Keratinocyte (primary cell): ENCODE measurements at regions not wholly inside any gene's neighbourhood (a gene's known extent, or its start where the extent isn't known, plus 50 kb on each side); places are given as distances from the start of the nearest gene placed in this dataset.
"Not testable (repeated sequence)": the region's sequence is repeated elsewhere in the genome, so short reads cannot be mapped to it uniquely, and the experiment has no call there.

Experiments
- DNase-seq: peaks from one replicate; pipeline ENCODE4 v3.0.0-alpha.2; 2011; ENCODE audit warnings: low read depth, missing footprints, low spot score
- FAIRE-seq: peaks from 2 replicates; lab custom pipeline; 2011; peaks lifted over from hg19 to GRCh38; lab: Jason Lieb, UNC
- H2AFZ ChIP-seq: 2 replicates; pipeline ENCODE4 v1.6.0; 2012; ENCODE audit warnings: low read length, control low read depth, inconsistent platforms; ENCODE audit not compliant: control insufficient read depth
- H3K27ac ChIP-seq: 2 replicates; pipeline ENCODE4 v1.5.1; 2011; ENCODE audit warnings: low read length; ENCODE audit not compliant: control insufficient read depth, insufficient read depth
- H3K27me3 ChIP-seq: 3 replicates; pipeline ENCODE4 v1.6.0; 2011; ENCODE audit warnings: low read length; ENCODE audit not compliant: control insufficient read depth, insufficient read depth; ENCODE audit errors: extremely low read depth
- H3K36me3 ChIP-seq, 2 experiments: 2 replicates in 1 of 2; 3 replicates in 1 of 2; pipeline ENCODE4 v1.5.1; 2011; ENCODE audit warnings: low read length in 2 of 2, mild to moderate bottlenecking in 1 of 2; ENCODE audit not compliant: control insufficient read depth in 2 of 2, insufficient read depth in 2 of 2; ENCODE audit errors: extremely low read depth in 1 of 2
- H3K4me1 ChIP-seq: 3 replicates; pipeline ENCODE4 v1.5.1; 2011; ENCODE audit warnings: low read length; ENCODE audit not compliant: control insufficient read depth, insufficient read depth; ENCODE audit errors: extremely low read depth
- H3K4me2 ChIP-seq: 3 replicates; pipeline ENCODE4 v1.6.0; 2011; ENCODE audit warnings: low read depth, low read length; ENCODE audit not compliant: control insufficient read depth, insufficient read depth; ENCODE audit errors: extremely low read depth
- H3K4me3 ChIP-seq, 3 experiments: fragments of 200-600 bp in 1 of 3; sonication (generic) in 1 of 3; 2 replicates in 2 of 3; 3 replicates in 1 of 3; pipeline ENCODE4 v1.5.1; 2011 to 2016; ENCODE audit warnings: low read length in 3 of 3, mild to moderate bottlenecking in 3 of 3, control low read depth in 2 of 3, inconsistent platforms in 1 of 3, low read depth in 1 of 3, mixed read lengths in 1 of 3, mixed run types in 1 of 3, moderate library complexity in 1 of 3; ENCODE audit not compliant: control insufficient read depth in 2 of 3, insufficient read depth in 2 of 3; ENCODE audit errors: extremely low read depth in 1 of 3
- H3K79me2 ChIP-seq: 2 replicates; pipeline ENCODE4 v1.6.0; 2012; ENCODE audit warnings: low read length; ENCODE audit not compliant: control insufficient read depth, insufficient read depth
- H3K9ac ChIP-seq: 3 replicates; pipeline ENCODE4 v1.6.0; 2011; ENCODE audit warnings: low read length; ENCODE audit not compliant: control insufficient read depth, insufficient read depth; ENCODE audit errors: extremely low read depth
- H3K9me1 ChIP-seq: 3 replicates; pipeline ENCODE4 v1.6.0; 2011; ENCODE audit warnings: low read length; ENCODE audit not compliant: control insufficient read depth, insufficient read depth; ENCODE audit errors: extremely low read depth
- H3K9me3 ChIP-seq: 2 replicates; pipeline ENCODE4 v1.5.1; 2012; ENCODE audit warnings: low read depth, low read length; ENCODE audit not compliant: control insufficient read depth
- H4K20me1 ChIP-seq: 3 replicates; pipeline ENCODE4 v1.6.0; 2011; ENCODE audit warnings: low read length; ENCODE audit not compliant: control insufficient read depth, insufficient read depth; ENCODE audit errors: extremely low read depth
- CTCF ChIP-seq, 3 experiments: IDR thresholded peaks in 1 of 3; conservative IDR thresholded peaks in 1 of 3; optimal IDR thresholded peaks in 1 of 3; 2 replicates in 2 of 3; 3 replicates in 1 of 3; pipeline versions ENCODE3 to v1.5.1; 2011; ENCODE audit warnings: low read length in 3 of 3, mild to moderate bottlenecking in 3 of 3, moderate library complexity in 2 of 3, control low read depth in 1 of 3, inconsistent platforms in 1 of 3; ENCODE audit not compliant: insufficient read depth in 2 of 3; ENCODE audit errors: extremely low read depth in 1 of 3
- EZH2 ChIP-seq: IDR thresholded peaks from one replicate; pipeline ENCODE4 v1.6.1; 2012; ENCODE audit warnings: inconsistent platforms, mild to moderate bottlenecking, low read length, moderate library complexity
- dilution Hi-C: fragments of 300-500 bp; cut with MboI; formaldehyde crosslinking; loops from one replicate; pipeline ENCODE4 v1.7.0; 2020; ENCODE audit warnings: low sequenced_read_pairs; ENCODE audit not compliant: extremely low pct_ligation_motif_present

- Histone ChIP-seq H3K27me3 (peaks cover 33% of the 10 kb centered on the region), H3K9me3 (peaks cover 4% of the 10 kb centered on the region), H2AFZ (no peak overlapping the region), H3K4me2 (no peak overlapping the region), H3K9me1 (no peaks in the 10 kb centered on the region), H3K4me3 (no peak overlapping the region), H3K36me3 (no peaks in the 10 kb centered on the region), H3K4me1 (peaks cover 20% of the 10 kb centered on the region), H3K27ac (no peak overlapping the region), H3K79me2 (no peaks in the 10 kb centered on the region), H3K9ac (no peak overlapping the region), H4K20me1 (no peaks in the 10 kb centered on the region)
- no peak for DNase-seq
- FAIRE-seq = no peak
- TF ChIP-seq EZH2 = no peak
- no peak for TF ChIP-seq CTCF (optimal IDR thresholded peaks at IDR 0.05 in 1 of 3, IDR thresholded peaks at IDR 0.05 in 1 of 3, conservative IDR thresholded peaks at IDR 0.05 in 1 of 3; ENCODE audit: extremely low read depth in 1 of 3, insufficient read depth in 2 of 3, low read length in 3 of 3)
- dilution Hi-C loops = loop anchor here (25.0 kb wide), 1 partner anchor 310 kb away; no protein-coding TSS in a partner anchor
Observed at GRCh38 chr6:170147056-170147787, 143.7 kb downstream of the DLL1 start.

- FAIRE-seq = no peak
- H3K9me1 ChIP-seq = no peaks in the 10 kb centered on the region
Observed at GRCh38 chr6:170146640-170147039, 144.2 kb downstream of the DLL1 start.

GRCh38 chr6:170146131-170146530 lies 144.7 kb downstream of the DLL1 start:
- not testable (repeated sequence) for H4K20me1 ChIP-seq, DNase-seq, H3K27ac ChIP-seq, H2AFZ ChIP-seq, H3K9me3 ChIP-seq, H3K4me2 ChIP-seq, H3K79me2 ChIP-seq, H3K9ac ChIP-seq, H3K9me1 ChIP-seq, H3K4me3 ChIP-seq, H3K36me3 ChIP-seq
- peak; percentile 99 for FAIRE-seq
- Histone ChIP-seq H3K4me1 (peaks cover 20% of the 10 kb centered on the region), H3K27me3 (peaks cover 22% of the 10 kb centered on the region)
- dilution Hi-C loops = loop anchor here (25.0 kb wide), 1 partner anchor 309 kb away; no protein-coding TSS in a partner anchor

More at GRCh38 chr6:170146640-170147039, 144.2 kb downstream of the DLL1 start:
- dilution Hi-C loops = loop anchor here (25.0 kb wide), 1 partner anchor 309 kb away; no protein-coding TSS in a partner anchor
- Histone ChIP-seq H3K9ac (no peak overlapping the region), H3K4me2 (no peak overlapping the region), H3K4me3 (no peak overlapping the region), H4K20me1 (no peaks in the 10 kb centered on the region), H3K9me3 (peaks cover 4% of the 10 kb centered on the region), H3K79me2 (no peaks in the 10 kb centered on the region), H3K36me3 (no peaks in the 10 kb centered on the region), H3K27me3 (peaks cover 28% of the 10 kb centered on the region), H3K4me1 (peaks cover 20% of the 10 kb centered on the region), H3K27ac (no peak overlapping the region), H2AFZ (no peak overlapping the region)
- TF ChIP-seq EZH2 = no peak
- TF ChIP-seq CTCF (optimal IDR thresholded peaks at IDR 0.05 in 1 of 3, IDR thresholded peaks at IDR 0.05 in 1 of 3, conservative IDR thresholded peaks at IDR 0.05 in 1 of 3; ENCODE audit: extremely low read depth in 1 of 3, insufficient read depth in 2 of 3, low read length in 3 of 3) = no peak
- DNase-seq = no peak

GRCh38 chr6:170145716-170146115 lies 145.2 kb downstream of the DLL1 start:
- FAIRE-seq = not testable (repeated sequence)
- peaks cover 18% of the 10 kb centered on the region for H3K27me3 ChIP-seq

More at GRCh38 chr6:170145716-170146115, 145.2 kb downstream of the DLL1 start:
- not testable (repeated sequence) for DNase-seq, H3K36me3 ChIP-seq, H4K20me1 ChIP-seq, H3K4me3 ChIP-seq, H3K9me1 ChIP-seq, H2AFZ ChIP-seq, H3K9ac ChIP-seq, H3K9me3 ChIP-seq, H3K79me2 ChIP-seq
- peak overlapping the region; percentile 44 for H3K27ac ChIP-seq
- H3K4me2 ChIP-seq = peak overlapping the region; percentile 55
- peaks cover 20% of the 10 kb centered on the region for H3K4me1 ChIP-seq
- dilution Hi-C loops = loop anchor here (25.0 kb wide), 1 partner anchor 308 kb away; no protein-coding TSS in a partner anchor
